TTC549 (cell line): ENCODE measurements at regions not wholly inside any gene's neighbourhood (a gene's known extent, or its start where the extent isn't known, plus 50 kb on each side); places are given as distances from the start of the nearest gene placed in this dataset.

Source experiments
- FAIRE-seq: peaks from 2 replicates; lab custom pipeline; 2012; peaks lifted over from hg19 to GRCh38; lab: Jason Lieb, UNC

GRCh38 chr9:80059979-80060378 is 488.2 kb downstream of the TLE4 start:
- FAIRE-seq: no peak

- FAIRE-seq: no peak
Measured at GRCh38 chr9:80059191-80059590, 487.4 kb downstream of the TLE4 start.

GRCh38 chr9:80052830-80053229 is 481.1 kb downstream of the TLE4 start:
- no peak for FAIRE-seq

- FAIRE-seq: no peak
Measured at GRCh38 chr9:80049096-80049782, 477.5 kb downstream of the TLE4 start.

- FAIRE-seq: no peak
Measured at GRCh38 chr9:80046481-80046880, 474.7 kb downstream of the TLE4 start.

- FAIRE-seq: no peak
Measured at GRCh38 chr9:80041821-80042220, 470.1 kb downstream of the TLE4 start.

GRCh38 chr9:80040457-80040856 is 468.7 kb downstream of the TLE4 start:
- FAIRE-seq: no peak

- no peak for FAIRE-seq
Measured at GRCh38 chr9:80030801-80031200, 459.0 kb downstream of the TLE4 start.

- FAIRE-seq: no peak
Measured at GRCh38 chr9:80028501-80028900, 456.7 kb downstream of the TLE4 start.

- FAIRE-seq: no peak
Measured at GRCh38 chr9:80025796-80026520, 454.2 kb downstream of the TLE4 start.

- no peak for FAIRE-seq
Measured at GRCh38 chr9:80025131-80025530, 453.4 kb downstream of the TLE4 start.

GRCh38 chr9:80020530-80020929 is 448.8 kb downstream of the TLE4 start:
- no peak for FAIRE-seq

GRCh38 chr9:80020056-80020455 is 448.3 kb downstream of the TLE4 start:
- no peak for FAIRE-seq

- FAIRE-seq: no peak
Measured at GRCh38 chr9:80013891-80014290, 442.1 kb downstream of the TLE4 start.

- FAIRE-seq: no peak
Measured at GRCh38 chr9:80012557-80013330, 441.0 kb downstream of the TLE4 start.

GRCh38 chr9:80009204-80009603 is 437.4 kb downstream of the TLE4 start:
- FAIRE-seq: no peak

GRCh38 chr9:80004714-80005113 is 432.9 kb downstream of the TLE4 start:
- FAIRE-seq: no peak

- no peak for FAIRE-seq
Measured at GRCh38 chr9:79990536-79990935, 418.8 kb downstream of the TLE4 start.

- FAIRE-seq: no peak
Measured at GRCh38 chr9:79989079-79989478, 417.3 kb downstream of the TLE4 start.

GRCh38 chr9:79988126-79988525 is 416.4 kb downstream of the TLE4 start:
- no peak for FAIRE-seq

- no peak for FAIRE-seq
Measured at GRCh38 chr9:79986437-79986836, 414.7 kb downstream of the TLE4 start.

- no peak for FAIRE-seq
Measured at GRCh38 chr9:79985772-79986171, 414.0 kb downstream of the TLE4 start.

- no peak for FAIRE-seq
Measured at GRCh38 chr9:79985264-79985663, 413.5 kb downstream of the TLE4 start.
